GM12878 (cell line): ENCODE measurements at regions not wholly inside any gene's neighbourhood (a gene's known extent, or its start where the extent isn't known, plus 50 kb on each side); places are given as distances from the start of the nearest gene placed in this dataset.

Experiments
- ATAC-seq: fragments of 200-7000 bp; cut with Tn5 transposase; 3 replicates; pipeline ENCODE4 v1.9.1; 2020; ENCODE audit warnings: mild to moderate bottlenecking, moderate library complexity
- BruUV-seq: library from RNA; stranded (reverse); fragments of 400-500 nt; replicated peaks from 2 replicates; lab custom pipeline; 2021; lab: Mats Ljungman, UMichigan
- CTCF ChIA-PET: fragments of 300-600 bp; sonication (Branson Sonifier 250); formaldehyde crosslinking; extraction: SDS; loops from one replicate; lab custom pipeline; 2021; ENCODE audit warnings: inconsistent platforms; lab: Yijun Ruan, JAX
- POLR2A ChIA-PET: fragments of 350-600 bp; formaldehyde crosslinking; extraction: SDS; loops from one replicate; lab custom pipeline; 2021; ENCODE audit warnings: inconsistent platforms; lab: Charles Lee
- RAD21 ChIA-PET: fragments of 300-600 bp; sonication (Branson Sonifier 250); formaldehyde crosslinking; loops from one replicate; lab custom pipeline; 2023; ENCODE audit warnings: antibody characterized with exemption; ENCODE audit not compliant: unreplicated experiment; lab: Charles Lee
- SMC1A ChIA-PET: fragments of 300-600 bp; sonication (Branson Sonifier 250); formaldehyde crosslinking; loops from one replicate; lab custom pipeline; 2023; ENCODE audit not compliant: unreplicated experiment, uncharacterized antibody; lab: Charles Lee
- DNase-seq: peaks from one replicate; pipeline ENCODE4 v3.0.0-alpha.2; 2011; ENCODE audit warnings: low read depth, low spot score
- FAIRE-seq: peaks from 3 replicates; lab custom pipeline; 2011; peaks lifted over from hg19 to GRCh38; lab: Jason Lieb, UNC
- H2AFZ ChIP-seq: 2 replicates; pipeline ENCODE4 v1.6.0; 2011; ENCODE audit warnings: low read depth, low read length, control low read depth; ENCODE audit not compliant: control insufficient read depth
- H3K27ac ChIP-seq: 2 replicates; pipeline ENCODE4 v1.5.1; 2011; ENCODE audit warnings: control low read depth; ENCODE audit not compliant: control insufficient read depth, insufficient read depth
- H3K27me3 ChIP-seq, 2 experiments: replicated peaks in 1 of 2; 2 replicates each; pipeline versions ENCODE4 v1.6.0 to v1.6.1; 2011; ENCODE audit warnings: low read length in 1 of 2; ENCODE audit not compliant: control insufficient read depth in 2 of 2, insufficient read depth in 2 of 2
- H3K36me3 ChIP-seq, 2 experiments: 2 replicates each; pipeline ENCODE4 v1.5.1; 2011; ENCODE audit warnings: low read length in 1 of 2; ENCODE audit not compliant: control insufficient read depth in 2 of 2, insufficient read depth in 2 of 2
- H3K4me1 ChIP-seq: 2 replicates; pipeline ENCODE4 v1.6.1; 2011; ENCODE audit warnings: mild to moderate bottlenecking, low read length, moderate library complexity, mixed read lengths; ENCODE audit not compliant: control insufficient read depth, insufficient read depth
- H3K4me2 ChIP-seq: 2 replicates; pipeline ENCODE4 v1.6.0; 2011; ENCODE audit warnings: control low read depth; ENCODE audit not compliant: control insufficient read depth, insufficient read depth
- H3K4me3 ChIP-seq: fragments of 200-600 bp; sonication (generic); 2 replicates; pipeline ENCODE4 v1.5.1; 2016
- H3K79me2 ChIP-seq: 2 replicates; pipeline ENCODE4 v1.6.0; 2011; ENCODE audit warnings: low read length; ENCODE audit not compliant: control insufficient read depth, insufficient read depth
- H3K9ac ChIP-seq: 2 replicates; pipeline ENCODE4 v1.8.0; 2011; ENCODE audit warnings: low read length, control low read depth, mixed read lengths; ENCODE audit not compliant: control insufficient read depth, insufficient read depth
- H3K9me3 ChIP-seq: replicated peaks from 3 replicates; pipeline ENCODE4 v1.5.1; 2011; ENCODE audit warnings: mild to moderate bottlenecking, low read length; ENCODE audit not compliant: control insufficient read depth, insufficient read depth
- H4K20me1 ChIP-seq: 2 replicates; pipeline ENCODE4 v1.6.0; 2011; ENCODE audit not compliant: control insufficient read depth, insufficient read depth
- ASH2L ChIP-seq: fragments of 300-600, 200-600 bp; sonication (generic); IDR thresholded peaks from 2 replicates; pipeline ENCODE4 v1.6.1; 2017; ENCODE audit warnings: low read depth, mild to moderate bottlenecking, borderline replicate concordance
- BHLHE40 ChIP-seq, 2 experiments: fragments of 450-650 bp in 1 of 2; IDR thresholded peaks; 2 replicates each; pipeline ENCODE4 v1.6.1; 2011 to 2017; ENCODE audit warnings: low read depth in 2 of 2, borderline replicate concordance in 1 of 2, improper control_type of control experiment in 1 of 2, low read length in 1 of 2, mild to moderate bottlenecking in 1 of 2
- CREM ChIP-seq: IDR thresholded peaks from 2 replicates; pipeline ENCODE4 v1.6.1; 2014; ENCODE audit warnings: antibody characterized with exemption, low read depth
- EGR1 ChIP-seq, 2 experiments: IDR thresholded peaks; 1 replicate in 1 of 2; 2 replicates in 1 of 2; pipeline ENCODE4 v1.6.1; 2011 to 2012; ENCODE audit warnings: low read depth in 2 of 2, low read length in 2 of 2, borderline replicate concordance in 1 of 2, mild to moderate bottlenecking in 1 of 2, moderate library complexity in 1 of 2
- KDM1A ChIP-seq: fragments of 200-600 bp; sonication (generic); IDR thresholded peaks from 2 replicates; pipeline ENCODE4 v1.6.1; 2016; ENCODE audit warnings: borderline replicate concordance
- NFIC ChIP-seq: IDR thresholded peaks from 2 replicates; pipeline ENCODE4 v1.6.1; 2012; ENCODE audit warnings: low read depth, mild to moderate bottlenecking, inconsistent platforms, low read length, moderate library complexity
- NR2C1 ChIP-seq: fragments of 450-650 bp; IDR thresholded peaks from 2 replicates; pipeline ENCODE4 v1.6.1; 2017; ENCODE audit warnings: antibody characterized with exemption, mild to moderate bottlenecking, moderate library complexity
- WGBS: methylation state at CpG from one replicate; pipeline ENCODE4 v1.1.6; 2016; ENCODE audit warnings: low lambda C conversion rate; ENCODE audit not compliant: insufficient replicate concordance, insufficient coverage; ENCODE audit errors: missing lambda C conversion rate; 5-methylcytosine and 5-hydroxymethylcytosine counted together
- in situ Hi-C: fragments of 300-500 bp; cut with MboI; formaldehyde crosslinking; loops from 9 replicates; pipeline ENCODE4 v1.14.3; 2018; ENCODE audit warnings: mixed read lengths
- intact Hi-C: fragments of 100-400 bp; cut with micrococcal nuclease; formaldehyde crosslinking; loops from one replicate; pipeline ENCODE4 v1.14.2; 2022; ENCODE audit not compliant: unreplicated experiment
- TF ChIP-seq, protein P1 (sequence below): IDR thresholded peaks from 2 replicates; pipeline ENCODE4 v1.6.1; 2012; ENCODE audit warnings: mild to moderate bottlenecking, low read depth, low read length

- DNase-seq (no peak), FAIRE-seq (no peak), ATAC-seq (no peak)
- ChIA-PET RAD21 (no interaction called here), POLR2A (no interaction called here), CTCF (no interaction called here), SMC1A (no interaction called here)
- H3K9ac ChIP-seq: no peak overlapping the region
- H4K20me1 ChIP-seq: no peaks in the 10 kb centered on the region
- H3K4me1 ChIP-seq: no peaks in the 10 kb centered on the region
- H2AFZ ChIP-seq: no peak overlapping the region
- H3K36me3 ChIP-seq: no peaks in the 10 kb centered on the region
- no peak overlapping the region for H3K4me2 ChIP-seq
- H3K4me3 ChIP-seq: no peak overlapping the region
- H3K79me2 ChIP-seq: no peaks in the 10 kb centered on the region
- no peaks in the 10 kb centered on the region for H3K9me3 ChIP-seq
- H3K27me3 ChIP-seq: no peaks in the 10 kb centered on the region
- WGBS: 7% methylated on average over 3 of the region's 3 CpGs
- no peak for TF ChIP-seq ASH2L
- TF ChIP-seq NFIC: no peak
- no peak for TF ChIP-seq NR2C1
- no peak for TF ChIP-seq EGR1 (IDR thresholded peaks at IDR 0.05; ENCODE audit: borderline replicate concordance in 1 of 2, low read depth in 2 of 2, low read length in 2 of 2)
- TF ChIP-seq BHLHE40 (IDR thresholded peaks at IDR 0.05; ENCODE audit: borderline replicate concordance in 1 of 2, low read depth in 2 of 2, low read length in 1 of 2): no peak
- TF ChIP-seq, protein P1, sequence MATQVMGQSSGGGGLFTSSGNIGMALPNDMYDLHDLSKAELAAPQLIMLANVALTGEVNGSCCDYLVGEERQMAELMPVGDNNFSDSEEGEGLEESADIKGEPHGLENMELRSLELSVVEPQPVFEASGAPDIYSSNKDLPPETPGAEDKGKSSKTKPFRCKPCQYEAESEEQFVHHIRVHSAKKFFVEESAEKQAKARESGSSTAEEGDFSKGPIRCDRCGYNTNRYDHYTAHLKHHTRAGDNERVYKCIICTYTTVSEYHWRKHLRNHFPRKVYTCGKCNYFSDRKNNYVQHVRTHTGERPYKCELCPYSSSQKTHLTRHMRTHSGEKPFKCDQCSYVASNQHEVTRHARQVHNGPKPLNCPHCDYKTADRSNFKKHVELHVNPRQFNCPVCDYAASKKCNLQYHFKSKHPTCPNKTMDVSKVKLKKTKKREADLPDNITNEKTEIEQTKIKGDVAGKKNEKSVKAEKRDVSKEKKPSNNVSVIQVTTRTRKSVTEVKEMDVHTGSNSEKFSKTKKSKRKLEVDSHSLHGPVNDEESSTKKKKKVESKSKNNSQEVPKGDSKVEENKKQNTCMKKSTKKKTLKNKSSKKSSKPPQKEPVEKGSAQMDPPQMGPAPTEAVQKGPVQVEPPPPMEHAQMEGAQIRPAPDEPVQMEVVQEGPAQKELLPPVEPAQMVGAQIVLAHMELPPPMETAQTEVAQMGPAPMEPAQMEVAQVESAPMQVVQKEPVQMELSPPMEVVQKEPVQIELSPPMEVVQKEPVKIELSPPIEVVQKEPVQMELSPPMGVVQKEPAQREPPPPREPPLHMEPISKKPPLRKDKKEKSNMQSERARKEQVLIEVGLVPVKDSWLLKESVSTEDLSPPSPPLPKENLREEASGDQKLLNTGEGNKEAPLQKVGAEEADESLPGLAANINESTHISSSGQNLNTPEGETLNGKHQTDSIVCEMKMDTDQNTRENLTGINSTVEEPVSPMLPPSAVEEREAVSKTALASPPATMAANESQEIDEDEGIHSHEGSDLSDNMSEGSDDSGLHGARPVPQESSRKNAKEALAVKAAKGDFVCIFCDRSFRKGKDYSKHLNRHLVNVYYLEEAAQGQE: no peak
- no peak for TF ChIP-seq KDM1A
- no peak for TF ChIP-seq CREM
- BruUV-seq: no TSS peak
- no peak overlapping the region for H3K27ac ChIP-seq
- intact Hi-C loops (no loop called here), in situ Hi-C loops (no loop called here)
Observed at GRCh38 chr11:15726221-15726746, 611.6 kb downstream of the INSC start.
